ENCODE measurements at regions not wholly inside any gene's neighbourhood (a gene's known extent, or its start where the extent isn't known, plus 50 kb on each side); places are given as distances from the start of the nearest gene placed in this dataset.

DNA sequence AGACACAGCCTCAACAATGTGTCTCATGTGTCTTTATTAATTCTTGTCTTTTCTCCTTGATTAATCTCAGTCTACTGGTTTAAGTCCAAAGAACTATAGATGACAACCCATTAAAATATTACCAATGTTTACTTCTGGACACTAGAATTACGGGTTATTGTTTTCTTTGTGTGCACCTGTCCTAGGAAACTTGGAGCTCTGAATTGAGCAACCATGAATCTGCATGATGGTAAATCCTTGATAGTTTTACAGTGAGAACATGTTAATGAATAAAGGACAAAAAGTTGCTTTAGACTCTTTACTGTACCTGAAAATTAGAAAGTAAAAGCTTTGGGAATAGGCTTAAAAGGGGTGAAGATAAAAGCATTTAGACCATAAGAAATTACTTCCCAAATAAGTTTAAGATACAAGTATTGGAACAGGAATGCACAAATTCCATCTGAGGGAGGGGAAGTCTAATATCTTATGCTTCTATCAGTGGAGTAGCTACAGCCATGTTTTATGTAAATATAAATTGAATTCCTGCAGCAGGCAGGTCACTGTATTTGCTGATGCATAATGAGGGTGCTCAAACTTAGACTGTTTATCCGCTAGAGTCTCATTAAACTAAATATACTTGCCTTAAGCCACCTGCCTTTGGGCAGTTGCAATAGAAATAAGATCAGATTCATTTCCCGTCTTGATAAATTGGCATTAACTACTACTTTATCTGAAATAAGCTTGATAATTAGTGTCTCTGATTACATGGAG is 603.7 kb upstream of the GCFC2 start:
- DNase-seq, result no peak

GRCh38 chr2:76312236-76312635 is 601.5 kb upstream of the GCFC2 start:
- DNase-seq, result no peak

DNA sequence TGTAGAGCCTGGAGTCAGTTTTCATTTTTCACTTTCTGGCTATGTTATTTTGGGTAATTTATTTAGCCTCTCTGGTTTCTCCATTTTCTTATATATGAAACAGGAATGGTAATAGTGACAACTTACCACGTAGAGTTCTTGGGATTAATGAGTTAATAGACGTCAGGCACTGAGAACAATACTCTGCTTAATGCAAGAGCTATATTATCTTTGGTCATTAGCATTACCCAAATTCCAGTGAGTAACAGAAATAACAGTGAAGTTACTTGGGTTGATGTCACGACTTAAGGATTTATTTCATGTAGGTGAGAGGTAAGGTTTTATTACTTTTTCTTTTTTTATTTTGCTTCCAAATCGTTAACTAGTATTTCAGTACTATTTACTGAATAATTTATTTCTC is 601.0 kb upstream of the GCFC2 start:
- DNase-seq, result no peak

DNA sequence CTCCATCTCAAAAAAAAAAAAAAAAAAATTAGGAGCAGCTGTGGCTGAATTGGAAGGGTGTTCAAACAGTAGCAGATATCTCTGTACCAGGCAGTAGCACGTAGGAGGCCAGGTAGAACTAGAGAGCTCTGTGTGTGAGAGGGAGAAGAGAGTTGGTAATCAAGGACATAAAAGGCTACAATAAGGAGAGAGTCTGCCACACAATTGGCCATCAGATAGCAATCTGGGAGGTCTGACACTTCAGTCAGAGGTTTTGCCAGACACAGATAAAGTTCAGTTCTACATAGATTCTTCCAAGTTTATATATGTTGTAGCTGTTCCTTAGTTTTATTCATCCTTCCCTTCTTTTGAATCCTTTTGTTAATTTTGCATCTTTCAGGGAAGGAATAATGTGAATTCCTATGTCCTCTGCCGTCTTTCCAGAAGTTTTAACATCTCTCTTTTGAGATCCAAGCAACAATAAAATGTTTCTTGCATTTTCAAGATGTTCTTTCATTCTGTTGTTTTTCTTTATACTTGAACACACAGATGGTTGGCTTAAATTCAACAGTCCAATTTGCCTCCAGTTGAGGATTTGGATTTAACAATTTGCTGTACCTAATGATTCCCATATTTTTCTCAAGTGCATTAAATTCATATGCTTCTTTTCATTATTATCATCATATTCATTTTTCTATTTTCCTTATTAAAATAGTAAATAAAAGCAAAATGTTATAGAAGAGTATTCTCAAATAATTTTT is 600.3 kb upstream of the GCFC2 start:
- DNase-seq, result no peak

GRCh38 chr2:76307495-76307894 is 596.8 kb upstream of the GCFC2 start:
- DNase-seq, result no peak

- DNase-seq, result no peak
These were observed 587.3 kb upstream of the GCFC2 start for GRCh38 chr2:76298041-76298440.

GRCh38 chr2:76296438-76296837 is 585.7 kb upstream of the GCFC2 start:
- DNase-seq, result no peak

GRCh38 chr2:76295762-76296161 is 585.0 kb upstream of the GCFC2 start:
- no peak for DNase-seq

DNA sequence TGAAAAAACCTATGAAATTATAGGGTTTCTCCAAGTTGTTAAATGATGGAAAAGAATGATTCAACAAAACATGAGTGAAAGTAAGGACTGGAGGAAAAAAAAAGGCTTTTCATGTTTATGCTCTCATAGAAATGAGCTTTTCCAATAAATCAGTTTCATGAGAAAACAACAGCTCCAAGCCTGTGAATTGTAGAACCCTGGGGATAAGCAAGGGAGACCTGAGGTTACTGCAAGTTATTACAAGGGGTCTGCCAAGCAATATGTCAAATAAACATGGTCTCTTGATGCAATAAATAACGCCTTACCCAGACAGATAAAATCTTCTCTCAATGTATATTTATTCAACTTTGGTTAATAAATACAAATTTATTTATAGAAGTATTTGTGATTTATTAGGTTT is 577.9 kb upstream of the GCFC2 start:
- DNase-seq, result no peak

DNA sequence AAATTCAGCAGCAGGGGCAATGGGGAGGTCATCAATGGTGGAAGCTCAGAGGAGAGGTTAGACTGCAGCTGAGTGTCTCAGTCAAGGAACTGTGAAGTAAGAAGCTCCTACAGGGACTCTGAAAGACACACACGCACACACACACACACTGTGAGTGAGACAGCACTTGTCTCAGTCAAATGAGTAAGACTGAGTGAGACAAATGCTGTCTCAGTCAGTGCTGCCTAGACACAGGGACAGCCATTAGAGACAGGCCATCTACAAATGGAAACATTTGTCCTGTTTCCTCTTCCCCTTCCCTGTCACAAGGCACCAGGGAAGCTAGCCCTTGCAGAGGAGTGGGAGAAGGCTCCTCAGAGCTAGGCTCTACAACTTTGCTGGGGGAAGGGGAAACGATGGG is 577.4 kb upstream of the GCFC2 start:
- no peak for DNase-seq

DNA sequence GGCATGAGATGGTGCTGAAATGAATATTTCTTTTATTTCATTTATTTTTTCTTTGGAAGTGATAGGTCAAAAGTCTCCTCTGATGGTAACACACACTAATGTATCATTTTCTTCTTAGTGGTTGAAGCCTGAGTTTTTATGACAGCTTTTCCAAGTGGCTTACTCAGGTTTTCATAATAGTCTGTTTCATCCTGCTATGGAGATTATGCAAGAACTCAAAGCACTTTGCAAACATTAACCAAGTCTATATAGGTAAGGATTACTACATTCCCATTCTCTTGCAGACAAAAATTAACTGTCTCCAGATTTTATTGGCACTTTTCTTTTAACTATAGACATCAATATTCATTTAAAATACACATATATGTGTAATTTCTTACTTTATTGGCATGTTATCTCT is 572.6 kb upstream of the GCFC2 start:
- no peak for DNase-seq

DNA sequence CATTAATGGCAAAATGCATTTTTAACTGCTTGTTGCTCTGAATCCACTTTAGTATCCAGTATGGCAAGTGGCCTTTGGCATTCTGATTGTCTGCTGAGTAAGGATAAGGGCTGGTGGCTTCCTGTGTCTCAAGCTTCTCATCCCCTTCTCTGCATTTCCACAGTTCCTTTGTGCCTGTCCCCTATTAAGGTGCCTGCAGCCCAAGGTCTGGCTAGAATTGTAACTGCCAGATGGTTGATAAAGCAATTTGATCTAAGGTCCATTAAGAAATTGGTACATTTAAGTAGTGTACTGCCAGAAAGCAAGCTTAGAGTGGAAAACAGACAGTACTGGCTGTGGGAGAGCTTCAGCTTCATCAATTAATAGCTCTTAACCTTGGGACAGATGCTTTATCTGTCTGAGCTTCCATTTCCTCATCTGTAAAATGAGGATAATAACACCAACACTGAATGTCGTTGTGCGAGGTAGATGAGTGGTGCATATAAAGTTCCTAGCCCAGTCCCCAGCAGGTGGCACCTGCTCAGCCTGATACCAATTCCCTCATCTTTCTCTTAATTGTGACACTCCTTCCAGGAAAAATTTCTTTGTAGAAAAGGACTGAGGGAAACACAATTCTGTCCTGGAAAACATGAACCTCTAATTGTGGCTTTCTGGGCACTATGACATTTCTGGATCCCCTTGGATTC is 570.6 kb upstream of the GCFC2 start:
- DNase-seq, result no peak

- no peak for DNase-seq
These were observed 570.0 kb upstream of the GCFC2 start for GRCh38 chr2:76280686-76281085.

- DNase-seq, result no peak
These were observed 568.4 kb upstream of the GCFC2 start for GRCh38 chr2:76279142-76279541.

DNA sequence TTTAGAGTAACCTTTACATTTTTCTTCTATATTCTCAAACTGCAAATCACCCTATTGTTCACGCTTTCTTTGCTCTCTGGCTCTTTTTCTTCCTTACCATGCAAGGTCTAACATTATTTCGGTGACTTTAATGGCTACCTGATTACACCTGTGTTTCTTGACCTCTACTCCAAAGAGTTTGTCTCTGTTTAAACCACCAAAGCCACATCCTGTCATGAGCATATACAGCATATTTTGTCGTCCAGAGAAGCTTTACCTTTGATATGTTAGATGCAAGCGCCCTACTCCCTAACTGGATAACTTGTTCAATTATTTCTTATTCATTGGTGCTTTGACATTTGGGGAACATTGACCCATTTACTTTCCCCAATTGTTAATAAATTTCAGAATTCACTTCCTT is 565.1 kb upstream of the GCFC2 start:
- DNase-seq, result no peak

GRCh38 chr2:76274676-76275075 is 564.0 kb upstream of the GCFC2 start:
- no peak for DNase-seq

- no peak for DNase-seq
These were observed 563.4 kb upstream of the GCFC2 start for GRCh38 chr2:76274160-76274559.

DNA sequence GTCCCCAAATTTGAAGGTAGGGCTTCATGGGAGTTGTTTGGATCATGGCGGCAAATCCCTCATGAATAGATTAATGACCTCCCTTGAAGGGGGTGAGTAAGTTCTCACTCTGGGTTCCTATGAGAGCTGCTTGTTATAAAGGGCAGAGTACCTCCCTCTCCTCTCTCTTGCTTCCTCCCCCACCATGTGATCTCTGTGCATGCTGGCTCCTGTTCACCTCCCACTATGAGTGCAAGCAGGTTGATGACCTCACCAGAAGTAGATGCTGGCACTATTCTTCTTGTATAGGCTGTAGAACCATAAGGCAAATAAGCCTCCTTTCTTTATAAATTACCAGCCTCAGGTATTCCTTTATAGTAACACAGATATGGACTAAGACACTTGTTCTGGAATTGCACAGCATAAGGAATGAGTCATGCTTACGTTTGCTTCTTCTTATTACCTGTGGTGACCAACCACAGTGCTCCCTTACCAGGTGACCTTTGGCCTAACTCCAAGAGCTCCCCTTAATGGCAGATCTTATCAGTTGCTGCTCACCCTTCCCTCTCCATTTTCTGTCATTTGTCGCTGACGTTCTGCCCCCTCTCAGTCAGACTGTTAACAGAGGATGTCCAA is 559.5 kb upstream of the GCFC2 start:
- no peak for DNase-seq

- no peak for DNase-seq
These were observed 558.3 kb upstream of the GCFC2 start for GRCh38 chr2:76268902-76269620.

- no peak for DNase-seq
These were observed 557.8 kb upstream of the GCFC2 start for GRCh38 chr2:76268484-76268883.

- no peak for DNase-seq
These were observed 547.1 kb upstream of the GCFC2 start for GRCh38 chr2:76257802-76258201.

DNA sequence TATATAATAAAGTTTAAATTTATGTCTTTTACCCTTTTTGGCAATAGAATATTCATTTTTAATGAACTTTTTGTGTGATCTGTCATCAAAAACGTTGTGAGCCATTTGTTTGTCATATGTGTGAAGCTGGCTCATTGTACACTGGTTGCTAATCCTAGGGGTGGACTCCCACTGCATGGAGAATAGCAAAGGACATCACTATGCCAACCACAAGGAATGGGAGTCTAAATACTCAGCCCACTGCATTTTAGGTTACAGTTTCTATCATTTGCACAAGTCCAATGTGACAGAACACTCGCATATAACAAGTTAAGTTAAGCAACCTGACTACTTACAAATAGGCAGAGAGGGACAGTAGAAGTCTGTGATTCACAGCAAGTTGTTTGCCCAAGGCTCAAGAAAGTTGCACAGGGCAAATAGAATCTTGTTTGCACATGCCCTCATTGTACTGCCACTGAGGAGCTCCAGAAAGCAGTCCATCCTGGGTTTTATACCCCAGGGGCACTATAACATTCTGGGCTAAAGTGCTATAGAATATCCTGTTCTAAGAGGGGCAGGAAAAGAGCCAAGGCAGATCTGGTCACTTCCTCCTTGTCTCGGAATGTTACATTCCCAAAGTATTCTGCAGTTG is 545.9 kb upstream of the GCFC2 start:
- DNase-seq, result no peak

Data from NCI-H1930 (cell line).